Middle frontal gyrus (tissue), 1 donor: ENCODE measurements at regions not wholly inside any gene's neighbourhood (a gene's known extent, or its start where the extent isn't known, plus 50 kb on each side); places are given as distances from the start of the nearest gene placed in this dataset.
A peak's percentile ranks its signal among the peaks of the same experiment; 100 is the strongest.

Experiments used
- DNase-seq: peaks from one replicate; pipeline ENCODE4 v3.0.0-alpha.2; 2015; ENCODE audit warnings: low spot score; ENCODE audit errors: extremely low spot score

GRCh38 chr6:137353842-137354397, 134.7 kb upstream of the IFNGR1 start:
- no peak for DNase-seq

- no peak for DNase-seq
These were observed 134.2 kb upstream of the IFNGR1 start for GRCh38 chr6:137353346-137353745.

- no peak for DNase-seq
These were observed 133.7 kb upstream of the IFNGR1 start for GRCh38 chr6:137352859-137353258.

- no peak for DNase-seq
These were observed 132.7 kb upstream of the IFNGR1 start for GRCh38 chr6:137351890-137352289.

- no peak for DNase-seq
These were observed 131.7 kb upstream of the IFNGR1 start for GRCh38 chr6:137350857-137351256.

- DNase-seq: peak; percentile 67
These were observed 131.0 kb upstream of the IFNGR1 start for GRCh38 chr6:137349856-137350830.

- DNase-seq: no peak
These were observed 129.6 kb upstream of the IFNGR1 start for GRCh38 chr6:137348777-137349176.

- no peak for DNase-seq
These were observed 124.1 kb upstream of the IFNGR1 start for GRCh38 chr6:137343241-137343640.

- DNase-seq: no peak
These were observed 123.5 kb upstream of the IFNGR1 start for GRCh38 chr6:137342607-137343190.

- no peak for DNase-seq
These were observed 122.6 kb upstream of the IFNGR1 start for GRCh38 chr6:137341681-137342195.

GRCh38 chr6:137339929-137340559, 120.9 kb upstream of the IFNGR1 start:
- DNase-seq: no peak

- no peak for DNase-seq
These were observed 115.7 kb upstream of the IFNGR1 start for GRCh38 chr6:137334884-137335283.

GRCh38 chr6:137334094-137334493, 114.9 kb upstream of the IFNGR1 start:
- no peak for DNase-seq

- no peak for DNase-seq
These were observed 113.6 kb upstream of the IFNGR1 start for GRCh38 chr6:137332637-137333280.

GRCh38 chr6:137323860-137324259, 104.7 kb upstream of the IFNGR1 start:
- DNase-seq: no peak

GRCh38 chr6:137320271-137320670, 101.1 kb upstream of the IFNGR1 start:
- DNase-seq: no peak

GRCh38 chr6:137316626-137317025, 97.4 kb upstream of the IFNGR1 start:
- DNase-seq: no peak

- DNase-seq: no peak
These were observed 95.9 kb upstream of the IFNGR1 start for GRCh38 chr6:137315081-137315480.

- peak; percentile 55 for DNase-seq
These were observed 95.0 kb upstream of the IFNGR1 start for GRCh38 chr6:137313928-137314855.

GRCh38 chr6:137313211-137313610, 94.0 kb upstream of the IFNGR1 start:
- no peak for DNase-seq
